PFSK-1 (cell line): ENCODE measurements at regions not wholly inside any gene's neighbourhood (a gene's known extent, or its start where the extent isn't known, plus 50 kb on each side); places are given as distances from the start of the nearest gene placed in this dataset.

Experiments used
- SIN3A ChIP-seq: IDR thresholded peaks from 2 replicates; pipeline ENCODE4 v1.6.1; 2012; ENCODE audit warnings: mild to moderate bottlenecking, low read length, moderate library complexity, borderline replicate concordance; ENCODE audit not compliant: insufficient read depth
- TAF1 ChIP-seq: IDR thresholded peaks from 2 replicates; pipeline ENCODE4 v1.6.1; 2012; ENCODE audit warnings: low read length, control low read depth, borderline replicate concordance; ENCODE audit not compliant: insufficient read depth
- TF ChIP-seq, protein P1 (sequence below), 2 experiments: IDR thresholded peaks; 2 replicates each; pipeline versions ENCODE4 v1.6.1 to v1.8.0; 2011 to 2012; ENCODE audit warnings: low read depth in 2 of 2, low read length in 2 of 2, control low read depth in 1 of 2, inconsistent platforms in 1 of 2, mild to moderate bottlenecking in 1 of 2, moderate library complexity in 1 of 2; ENCODE audit not compliant: insufficient read depth in 1 of 2

DNA sequence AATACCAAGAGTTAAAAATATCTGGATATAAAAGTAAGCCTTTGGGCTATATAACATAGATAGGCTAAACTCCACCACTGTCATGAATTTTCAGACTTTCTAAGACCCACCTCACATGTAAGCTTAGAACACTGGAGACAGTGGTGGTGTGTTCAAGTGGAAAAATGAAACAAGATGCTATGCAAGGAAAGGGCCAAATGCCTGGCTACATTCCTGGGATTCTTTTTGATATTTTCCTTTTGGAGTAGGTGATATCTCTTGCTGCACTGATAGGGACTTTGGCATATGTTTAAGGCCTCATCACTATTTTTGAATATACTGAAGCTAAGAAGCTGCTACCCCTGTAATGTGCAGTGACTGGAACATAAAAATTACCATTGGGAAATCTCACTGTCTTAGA lies 341.3 kb downstream of the SLC16A7 start:
- TF ChIP-seq, protein P1, sequence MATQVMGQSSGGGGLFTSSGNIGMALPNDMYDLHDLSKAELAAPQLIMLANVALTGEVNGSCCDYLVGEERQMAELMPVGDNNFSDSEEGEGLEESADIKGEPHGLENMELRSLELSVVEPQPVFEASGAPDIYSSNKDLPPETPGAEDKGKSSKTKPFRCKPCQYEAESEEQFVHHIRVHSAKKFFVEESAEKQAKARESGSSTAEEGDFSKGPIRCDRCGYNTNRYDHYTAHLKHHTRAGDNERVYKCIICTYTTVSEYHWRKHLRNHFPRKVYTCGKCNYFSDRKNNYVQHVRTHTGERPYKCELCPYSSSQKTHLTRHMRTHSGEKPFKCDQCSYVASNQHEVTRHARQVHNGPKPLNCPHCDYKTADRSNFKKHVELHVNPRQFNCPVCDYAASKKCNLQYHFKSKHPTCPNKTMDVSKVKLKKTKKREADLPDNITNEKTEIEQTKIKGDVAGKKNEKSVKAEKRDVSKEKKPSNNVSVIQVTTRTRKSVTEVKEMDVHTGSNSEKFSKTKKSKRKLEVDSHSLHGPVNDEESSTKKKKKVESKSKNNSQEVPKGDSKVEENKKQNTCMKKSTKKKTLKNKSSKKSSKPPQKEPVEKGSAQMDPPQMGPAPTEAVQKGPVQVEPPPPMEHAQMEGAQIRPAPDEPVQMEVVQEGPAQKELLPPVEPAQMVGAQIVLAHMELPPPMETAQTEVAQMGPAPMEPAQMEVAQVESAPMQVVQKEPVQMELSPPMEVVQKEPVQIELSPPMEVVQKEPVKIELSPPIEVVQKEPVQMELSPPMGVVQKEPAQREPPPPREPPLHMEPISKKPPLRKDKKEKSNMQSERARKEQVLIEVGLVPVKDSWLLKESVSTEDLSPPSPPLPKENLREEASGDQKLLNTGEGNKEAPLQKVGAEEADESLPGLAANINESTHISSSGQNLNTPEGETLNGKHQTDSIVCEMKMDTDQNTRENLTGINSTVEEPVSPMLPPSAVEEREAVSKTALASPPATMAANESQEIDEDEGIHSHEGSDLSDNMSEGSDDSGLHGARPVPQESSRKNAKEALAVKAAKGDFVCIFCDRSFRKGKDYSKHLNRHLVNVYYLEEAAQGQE (IDR thresholded peaks at IDR 0.05; ENCODE audit: insufficient read depth in 1 of 2, low read depth in 2 of 2, low read length in 2 of 2), result no peak
- no peak for TF ChIP-seq TAF1
- TF ChIP-seq SIN3A, result no peak
